ENCODE measurements at regions not wholly inside any gene's neighbourhood (a gene's known extent, or its start where the extent isn't known, plus 50 kb on each side); places are given as distances from the start of the nearest gene placed in this dataset.

DNA sequence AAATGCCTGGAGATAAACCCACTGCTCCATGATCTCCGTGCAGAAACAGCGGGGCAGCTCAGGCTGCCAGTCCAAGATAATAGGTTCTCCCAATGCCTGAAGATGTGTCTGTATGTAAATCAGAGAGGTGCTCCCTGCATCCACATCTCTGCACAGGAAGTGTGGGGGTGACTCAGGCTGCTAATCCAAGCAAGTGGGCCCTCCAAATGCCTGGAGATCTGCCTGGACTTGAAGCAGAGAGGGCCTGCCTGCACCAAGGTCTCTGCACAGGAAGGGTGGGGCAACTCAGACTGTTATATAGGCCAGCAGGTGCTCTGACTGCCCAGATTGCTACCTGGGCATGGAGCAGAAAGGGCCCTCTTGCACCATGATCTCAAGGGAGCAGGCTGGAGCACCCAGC, 504.7 kb downstream of the LRFN5 start:
- DNase-seq (ENCODE audit: extremely low spot score), result no peak
- intact Hi-C loops (cut with DNase I), result no loop called here

DNA sequence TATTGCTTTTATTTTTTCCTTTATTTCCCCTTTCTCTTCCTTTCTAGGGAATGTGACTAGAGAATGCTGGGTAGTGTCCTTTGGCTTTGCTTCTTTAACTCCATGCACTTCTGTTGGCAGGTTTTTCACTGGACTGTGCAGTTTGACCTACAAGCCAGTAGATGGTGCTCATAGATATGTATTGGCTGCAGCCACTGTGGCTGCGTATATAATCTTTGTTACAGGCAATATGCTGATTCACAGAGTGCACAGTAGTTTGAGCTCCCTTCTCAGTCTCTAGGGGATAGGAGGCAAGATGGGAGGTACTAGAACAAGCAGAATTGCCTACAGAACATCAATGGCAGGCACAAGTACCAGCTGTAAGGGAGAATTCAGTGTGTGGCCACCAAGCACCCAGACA, 503.5 kb downstream of the LRFN5 start:
- Histone ChIP-seq H3K36me3 (no peaks in the 10 kb centered on the region), H3K9me3 (peaks cover 0 to 9% (median 2%) of the 10 kb centered on the region in 4 donors), H3K4me3 (no peak overlapping the region), H3K27ac (replicated peaks in 1 of 4) (no peak overlapping the region), H3K27me3 (no peaks in the 10 kb centered on the region), H3K4me1 (no peaks in the 10 kb centered on the region)
- 36% methylated on average over 1 of the region's 1 CpG for WGBS
- intact Hi-C loops (cut with DNase I), result no loop called here
- DNase-seq (ENCODE audit: extremely low spot score), result no peak
- TF ChIP-seq POLR2AphosphoS5 (IDR thresholded peaks at IDR 0.05) (no peak), EP300 (IDR thresholded peaks at IDR 0.05) (no peak), POLR2A (IDR thresholded peaks at IDR 0.05; ENCODE audit: low read depth) (no peak)
- TF ChIP-seq, protein P1, sequence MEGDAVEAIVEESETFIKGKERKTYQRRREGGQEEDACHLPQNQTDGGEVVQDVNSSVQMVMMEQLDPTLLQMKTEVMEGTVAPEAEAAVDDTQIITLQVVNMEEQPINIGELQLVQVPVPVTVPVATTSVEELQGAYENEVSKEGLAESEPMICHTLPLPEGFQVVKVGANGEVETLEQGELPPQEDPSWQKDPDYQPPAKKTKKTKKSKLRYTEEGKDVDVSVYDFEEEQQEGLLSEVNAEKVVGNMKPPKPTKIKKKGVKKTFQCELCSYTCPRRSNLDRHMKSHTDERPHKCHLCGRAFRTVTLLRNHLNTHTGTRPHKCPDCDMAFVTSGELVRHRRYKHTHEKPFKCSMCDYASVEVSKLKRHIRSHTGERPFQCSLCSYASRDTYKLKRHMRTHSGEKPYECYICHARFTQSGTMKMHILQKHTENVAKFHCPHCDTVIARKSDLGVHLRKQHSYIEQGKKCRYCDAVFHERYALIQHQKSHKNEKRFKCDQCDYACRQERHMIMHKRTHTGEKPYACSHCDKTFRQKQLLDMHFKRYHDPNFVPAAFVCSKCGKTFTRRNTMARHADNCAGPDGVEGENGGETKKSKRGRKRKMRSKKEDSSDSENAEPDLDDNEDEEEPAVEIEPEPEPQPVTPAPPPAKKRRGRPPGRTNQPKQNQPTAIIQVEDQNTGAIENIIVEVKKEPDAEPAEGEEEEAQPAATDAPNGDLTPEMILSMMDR (IDR thresholded peaks at IDR 0.05), result peak in 1 of 3 experiments; percentile 56

More for the DNA sequence above, 504.7 kb downstream of the LRFN5 start:
- Histone ChIP-seq H3K9me3 (peaks cover 0 to 9% (median 2%) of the 10 kb centered on the region in 4 donors), H3K27me3 (no peaks in the 10 kb centered on the region), H3K36me3 (no peaks in the 10 kb centered on the region), H3K4me1 (no peaks in the 10 kb centered on the region), H3K4me3 (no peak overlapping the region), H3K27ac (replicated peaks in 1 of 4) (no peak overlapping the region)
- WGBS, result no CpG with 5 or more reads among the region's 2 CpGs
- TF ChIP-seq POLR2AphosphoS5 (IDR thresholded peaks at IDR 0.05) (no peak), EP300 (IDR thresholded peaks at IDR 0.05) (no peak), POLR2A (IDR thresholded peaks at IDR 0.05; ENCODE audit: low read depth) (no peak)
- TF ChIP-seq, protein P1 (IDR thresholded peaks at IDR 0.05), result no peak

DNA sequence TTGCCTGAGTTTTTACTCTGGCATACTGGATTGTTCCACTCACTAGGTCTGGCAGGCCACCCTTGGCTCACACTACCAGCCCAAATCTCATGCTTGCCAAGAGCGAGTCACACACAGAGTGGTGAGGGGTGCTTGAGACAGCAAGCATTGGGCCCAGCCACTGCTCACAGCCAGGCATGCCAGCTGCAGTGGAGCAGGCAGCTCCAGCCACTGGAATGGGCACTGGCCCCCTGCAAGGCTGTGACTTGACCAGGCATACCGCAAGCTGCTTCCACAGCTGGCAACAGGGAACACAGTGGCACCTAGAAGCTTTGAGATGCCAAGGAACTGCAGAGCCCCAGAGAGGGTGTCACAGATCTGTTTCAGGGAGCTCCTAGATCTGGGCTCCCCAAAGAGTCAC, 488.5 kb downstream of the LRFN5 start:
- H3K4me1 ChIP-seq, result no peaks in the 10 kb centered on the region
- H3K9me3 ChIP-seq, result no peaks in the 10 kb centered on the region
- intact Hi-C loops (cut with DNase I), result no loop called here
- TF ChIP-seq, protein P1 (IDR thresholded peaks at IDR 0.05), result no peak
- TF ChIP-seq POLR2A (IDR thresholded peaks at IDR 0.05; ENCODE audit: low read depth), result no peak
- TF ChIP-seq POLR2AphosphoS5 (IDR thresholded peaks at IDR 0.05), result no peak
- no peak for TF ChIP-seq EP300 (IDR thresholded peaks at IDR 0.05)
- no peaks in the 10 kb centered on the region for H3K36me3 ChIP-seq
- H3K4me3 ChIP-seq, result no peak overlapping the region
- no peaks in the 10 kb centered on the region for H3K27me3 ChIP-seq
- no peak for DNase-seq (ENCODE audit: extremely low spot score)
- 89% methylated on average over 2 of the region's 2 CpGs for WGBS
- H3K27ac ChIP-seq (replicated peaks in 1 of 4), result no peak overlapping the region

DNA sequence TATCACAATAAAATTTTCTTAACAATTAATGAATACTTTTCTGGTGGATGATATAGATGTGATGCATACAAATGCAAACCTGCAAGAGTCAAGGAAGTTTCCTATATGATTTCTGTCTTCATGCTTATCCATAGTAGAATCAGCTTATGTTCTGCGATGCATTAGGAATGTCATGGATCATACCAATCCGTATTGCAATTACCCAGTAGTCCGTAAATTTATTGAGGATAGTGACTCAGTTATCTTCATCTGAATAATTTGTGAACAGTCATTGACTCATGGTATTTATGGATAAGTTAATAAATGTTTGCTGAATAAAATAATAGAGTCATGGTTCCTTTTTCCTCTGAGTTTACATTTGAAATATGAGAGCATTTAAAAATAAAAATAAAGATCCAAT, 483.4 kb downstream of the LRFN5 start:
- Histone ChIP-seq H3K36me3 (no peaks in the 10 kb centered on the region), H3K9me3 (no peaks in the 10 kb centered on the region), H3K27me3 (no peaks in the 10 kb centered on the region), H3K27ac (replicated peaks in 1 of 4) (no peak overlapping the region), H3K4me3 (no peak overlapping the region), H3K4me1 (no peaks in the 10 kb centered on the region)
- intact Hi-C loops (cut with DNase I), result no loop called here
- no peak for TF ChIP-seq EP300 (IDR thresholded peaks at IDR 0.05)
- TF ChIP-seq POLR2AphosphoS5 (IDR thresholded peaks at IDR 0.05), result no peak
- TF ChIP-seq POLR2A (IDR thresholded peaks at IDR 0.05; ENCODE audit: low read depth), result no peak
- TF ChIP-seq, protein P1 (IDR thresholded peaks at IDR 0.05), result no peak
- WGBS, result 92% methylated on average over 3 of the region's 3 CpGs
- no peak for DNase-seq (ENCODE audit: extremely low spot score)

DNA sequence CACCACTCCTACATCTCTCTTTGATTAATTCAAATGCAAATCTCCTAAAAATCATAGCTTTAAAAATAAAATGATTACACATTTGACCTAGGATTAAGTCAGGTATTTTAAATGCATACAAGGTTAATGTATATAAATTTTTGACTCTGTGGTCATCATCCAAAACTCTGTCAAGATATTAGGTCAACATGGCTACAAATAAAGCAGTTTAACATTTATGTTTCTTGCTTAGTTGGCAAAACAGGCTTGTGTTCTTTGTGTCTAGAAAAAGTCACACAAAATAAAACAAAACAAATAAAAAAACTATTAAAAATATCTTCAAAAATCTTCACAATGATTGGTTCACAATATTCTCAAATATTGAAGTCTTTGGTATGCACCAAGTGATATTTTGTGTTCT, 473.2 kb downstream of the LRFN5 start:
- Histone ChIP-seq H3K9me3 (no peaks in the 10 kb centered on the region), H3K4me3 (no peak overlapping the region), H3K27me3 (no peaks in the 10 kb centered on the region), H3K4me1 (no peaks in the 10 kb centered on the region), H3K36me3 (no peaks in the 10 kb centered on the region), H3K27ac (replicated peaks in 1 of 4) (no peak overlapping the region)
- no peak for DNase-seq (ENCODE audit: extremely low spot score)
- TF ChIP-seq POLR2A (IDR thresholded peaks at IDR 0.05; ENCODE audit: low read depth) (no peak), POLR2AphosphoS5 (IDR thresholded peaks at IDR 0.05) (no peak)
- intact Hi-C loops (cut with DNase I), result no loop called here
